Nephron (organoid): ENCODE measurements at regions not wholly inside any gene's neighbourhood (a gene's known extent, or its start where the extent isn't known, plus 50 kb on each side); places are given as distances from the start of the nearest gene placed in this dataset.
A peak's percentile ranks its signal among the peaks of the same experiment; 100 is the strongest.

ENCODE experiments used
- H3K27ac Mint-ChIP-seq, 3 experiments: 2 replicates each; pipeline ENCODE4 v1.8.0; 2020; ENCODE audit warnings: mixed read lengths in 3 of 3, mild to moderate bottlenecking in 2 of 3, moderate library complexity in 1 of 3
- H3K27me3 Mint-ChIP-seq: 2 replicates; pipeline ENCODE4 v1.8.0; 2021; ENCODE audit warnings: low read depth, mild to moderate bottlenecking, moderate library complexity, mixed read lengths
- H3K36me3 Mint-ChIP-seq: 2 replicates; pipeline ENCODE4 v1.8.0; 2020; ENCODE audit warnings: low read depth, mixed read lengths
- H3K4me1 Mint-ChIP-seq: 2 replicates; pipeline ENCODE4 v1.8.0; 2020; ENCODE audit warnings: mixed read lengths
- H3K4me3 Mint-ChIP-seq, 3 experiments: 2 replicates each; pipeline ENCODE4 v1.8.0; 2020; ENCODE audit warnings: mild to moderate bottlenecking in 3 of 3, mixed read lengths in 3 of 3, moderate library complexity in 2 of 3
- H3K9me3 Mint-ChIP-seq: 2 replicates; pipeline ENCODE4 v1.8.0; 2020; ENCODE audit warnings: mixed read lengths
- TF ChIP-seq, protein P1 (sequence below), 3 experiments: fragments of 200-600 bp; sonication (generic); IDR thresholded peaks; one replicate each; pipeline ENCODE4 v1.5.0; 2021; ENCODE audit warnings: antibody characterized with exemption in 3 of 3; ENCODE audit not compliant: unreplicated experiment in 3 of 3

DNA sequence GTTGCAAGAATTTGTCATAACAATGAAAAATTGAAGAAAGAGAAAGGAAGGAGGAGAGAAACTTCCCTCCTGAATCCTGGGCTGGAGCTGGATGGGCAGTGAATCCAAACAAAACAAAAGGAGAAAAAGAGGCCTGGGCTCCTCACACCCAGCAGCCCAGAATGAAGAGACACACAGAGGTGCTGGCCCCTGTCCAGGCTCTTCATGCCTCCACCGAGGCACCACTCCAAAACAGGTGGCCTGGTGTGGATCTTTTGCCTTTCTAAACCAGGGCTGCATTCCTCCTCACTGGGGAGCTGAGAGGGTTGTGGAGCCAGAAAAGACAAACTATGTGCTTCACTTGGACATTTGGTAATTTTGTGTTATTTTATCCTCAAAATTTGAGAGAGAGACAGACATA is 76.0 kb downstream of the FAM124B start:
- no peaks in the 10 kb centered on the region for H3K9me3 Mint-ChIP-seq
- H3K4me1 Mint-ChIP-seq = no peaks in the 10 kb centered on the region
- H3K36me3 Mint-ChIP-seq = no peaks in the 10 kb centered on the region
- TF ChIP-seq, protein P1, sequence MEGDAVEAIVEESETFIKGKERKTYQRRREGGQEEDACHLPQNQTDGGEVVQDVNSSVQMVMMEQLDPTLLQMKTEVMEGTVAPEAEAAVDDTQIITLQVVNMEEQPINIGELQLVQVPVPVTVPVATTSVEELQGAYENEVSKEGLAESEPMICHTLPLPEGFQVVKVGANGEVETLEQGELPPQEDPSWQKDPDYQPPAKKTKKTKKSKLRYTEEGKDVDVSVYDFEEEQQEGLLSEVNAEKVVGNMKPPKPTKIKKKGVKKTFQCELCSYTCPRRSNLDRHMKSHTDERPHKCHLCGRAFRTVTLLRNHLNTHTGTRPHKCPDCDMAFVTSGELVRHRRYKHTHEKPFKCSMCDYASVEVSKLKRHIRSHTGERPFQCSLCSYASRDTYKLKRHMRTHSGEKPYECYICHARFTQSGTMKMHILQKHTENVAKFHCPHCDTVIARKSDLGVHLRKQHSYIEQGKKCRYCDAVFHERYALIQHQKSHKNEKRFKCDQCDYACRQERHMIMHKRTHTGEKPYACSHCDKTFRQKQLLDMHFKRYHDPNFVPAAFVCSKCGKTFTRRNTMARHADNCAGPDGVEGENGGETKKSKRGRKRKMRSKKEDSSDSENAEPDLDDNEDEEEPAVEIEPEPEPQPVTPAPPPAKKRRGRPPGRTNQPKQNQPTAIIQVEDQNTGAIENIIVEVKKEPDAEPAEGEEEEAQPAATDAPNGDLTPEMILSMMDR (IDR thresholded peaks at IDR 0.05; ENCODE audit: unreplicated experiment in 3 of 3) = no peak
- H3K27ac Mint-ChIP-seq = no peak overlapping the region
- peaks cover 13% of the 10 kb centered on the region for H3K27me3 Mint-ChIP-seq
- no peak overlapping the region for H3K4me3 Mint-ChIP-seq

DNA sequence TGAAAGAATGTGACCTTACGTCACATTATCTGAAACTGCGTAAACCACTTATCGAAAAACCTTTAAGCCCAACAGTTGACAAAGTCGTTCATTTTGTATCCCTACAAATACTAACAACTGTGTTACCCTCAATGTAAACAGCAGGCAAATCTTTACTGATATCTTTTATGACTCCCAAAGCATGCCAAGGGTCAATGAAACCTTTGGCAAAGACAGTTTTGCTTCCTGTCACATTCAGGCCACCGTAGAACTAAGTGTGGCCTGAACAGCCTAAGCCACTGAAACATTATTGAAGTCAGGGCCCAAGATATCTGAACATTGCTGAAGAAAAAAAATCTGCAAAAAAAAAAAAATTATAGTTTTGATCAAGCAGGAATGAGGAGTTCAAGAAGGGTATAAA is 77.3 kb downstream of the FAM124B start:
- H3K9me3 Mint-ChIP-seq = no peaks in the 10 kb centered on the region
- no peak overlapping the region for H3K4me3 Mint-ChIP-seq
- TF ChIP-seq, protein P1 (IDR thresholded peaks at IDR 0.05; ENCODE audit: unreplicated experiment in 3 of 3) = no peak
- no peaks in the 10 kb centered on the region for H3K36me3 Mint-ChIP-seq
- H3K27me3 Mint-ChIP-seq = peaks cover 13% of the 10 kb centered on the region
- H3K27ac Mint-ChIP-seq = no peak overlapping the region
- no peaks in the 10 kb centered on the region for H3K4me1 Mint-ChIP-seq

DNA sequence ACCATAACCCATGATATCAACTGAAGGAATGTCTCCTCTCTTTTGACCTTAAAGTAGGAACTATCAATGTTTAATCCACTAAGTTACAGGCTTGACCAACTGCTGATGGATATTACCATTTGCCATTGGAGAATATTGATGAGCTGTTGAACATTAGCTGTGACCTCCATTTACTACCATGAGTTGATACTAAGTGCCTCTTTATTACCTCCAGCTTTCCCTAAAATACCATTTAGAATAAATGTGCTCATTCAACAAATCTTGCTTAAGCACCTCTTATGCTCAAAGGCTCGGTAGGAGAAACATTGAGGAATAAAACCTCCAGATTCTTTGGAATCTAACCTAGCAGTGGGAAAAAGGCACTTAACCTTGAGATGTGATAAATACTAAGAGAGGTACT is 81.2 kb downstream of the FAM124B start:
- no peak overlapping the region for H3K4me3 Mint-ChIP-seq
- peaks cover 6% of the 10 kb centered on the region for H3K27me3 Mint-ChIP-seq
- TF ChIP-seq, protein P1 (IDR thresholded peaks at IDR 0.05; ENCODE audit: unreplicated experiment in 3 of 3) = no peak
- H3K36me3 Mint-ChIP-seq = no peaks in the 10 kb centered on the region
- peaks cover 3% of the 10 kb centered on the region for H3K9me3 Mint-ChIP-seq
- H3K4me1 Mint-ChIP-seq = peaks cover 5% of the 10 kb centered on the region
- H3K27ac Mint-ChIP-seq = peak overlapping the region in 1 of 3 experiments; percentile 74

DNA sequence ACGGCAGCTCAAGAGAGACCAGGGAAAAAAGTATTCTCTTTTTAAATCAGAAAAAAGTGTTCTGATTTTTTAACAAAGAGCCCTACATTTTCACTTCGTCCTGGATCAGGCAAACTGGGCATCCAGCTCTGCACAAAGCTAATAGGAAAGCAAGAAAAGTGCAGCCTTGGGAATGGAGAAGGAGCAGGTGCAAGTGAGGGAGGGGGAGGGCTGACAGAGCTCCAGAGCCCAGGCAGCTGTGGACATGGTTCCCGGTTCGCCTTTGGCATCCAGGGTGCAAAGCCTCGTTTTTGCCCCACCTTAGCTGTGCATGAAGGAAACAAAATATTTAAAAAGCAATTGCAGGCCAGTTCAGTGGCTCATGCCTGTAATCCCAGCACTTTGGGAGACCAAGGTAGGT is 82.2 kb downstream of the FAM124B start:
- Mint-ChIP-seq H3K4me3 (no peak overlapping the region), H3K27me3 (peaks cover 6% of the 10 kb centered on the region), H3K27ac (peak overlapping the region in 1 of 3 experiments; percentile 66), H3K9me3 (peaks cover 3% of the 10 kb centered on the region), H3K4me1 (peaks cover 5% of the 10 kb centered on the region), H3K36me3 (no peaks in the 10 kb centered on the region)
- TF ChIP-seq, protein P1 (IDR thresholded peaks at IDR 0.05; ENCODE audit: unreplicated experiment in 3 of 3) = no peak

DNA sequence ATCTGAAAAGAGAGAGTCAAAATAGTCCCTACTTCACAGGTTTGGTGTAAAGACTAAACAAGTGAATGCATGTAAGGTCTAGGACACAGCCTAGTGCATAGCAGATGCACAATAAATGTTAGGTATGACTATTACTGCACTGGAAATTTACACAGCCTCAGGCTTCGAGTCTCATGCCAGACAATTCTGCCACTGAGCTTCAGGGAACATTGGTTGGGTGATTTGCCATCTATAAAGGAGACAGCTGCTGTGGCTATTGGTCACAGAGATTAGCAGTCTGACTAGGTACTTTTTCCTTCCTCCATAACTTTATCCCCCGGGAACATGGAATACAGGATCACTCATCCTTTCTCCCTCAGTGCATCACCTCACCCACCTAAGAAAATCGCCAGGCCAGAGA is 89.2 kb downstream of the FAM124B start:
- TF ChIP-seq, protein P1 (IDR thresholded peaks at IDR 0.05; ENCODE audit: unreplicated experiment in 3 of 3) = no peak
- H3K27me3 Mint-ChIP-seq = peaks cover 6% of the 10 kb centered on the region
- H3K27ac Mint-ChIP-seq = no peak overlapping the region
- H3K4me3 Mint-ChIP-seq = no peak overlapping the region
- H3K9me3 Mint-ChIP-seq = peaks cover 3% of the 10 kb centered on the region
- H3K4me1 Mint-ChIP-seq = peaks cover 11% of the 10 kb centered on the region
- H3K36me3 Mint-ChIP-seq = no peaks in the 10 kb centered on the region

DNA sequence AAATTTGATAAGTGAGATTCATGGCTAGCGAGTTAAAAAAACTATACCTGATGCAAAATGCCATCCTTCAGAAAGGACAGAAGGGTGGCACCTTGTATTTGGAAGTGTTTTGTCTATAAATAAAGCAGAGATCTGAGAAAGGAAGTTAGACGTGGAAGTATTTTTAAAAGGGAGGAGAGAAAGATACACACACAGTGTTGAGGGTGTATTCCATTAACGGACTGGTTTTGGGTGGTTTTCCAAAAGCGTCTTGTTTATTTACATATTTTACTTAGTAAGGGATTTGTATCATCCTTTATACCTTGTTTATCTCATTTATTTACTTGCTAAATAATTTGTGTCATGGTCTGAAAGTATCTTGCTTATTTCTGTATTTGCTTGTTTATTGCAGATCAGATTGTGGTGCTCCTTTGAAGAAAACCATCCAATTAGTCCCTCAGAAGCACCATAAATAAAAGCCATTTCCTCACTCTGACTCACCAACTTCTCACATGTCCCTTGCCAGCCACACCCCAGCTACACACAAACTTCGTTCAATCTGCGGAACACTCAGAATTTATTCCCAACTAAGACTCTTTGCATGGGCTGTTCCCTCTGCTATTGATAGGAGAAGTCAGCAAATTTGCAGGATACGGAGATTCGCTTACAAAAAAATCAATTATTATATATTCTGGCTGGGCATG is 90.8 kb downstream of the FAM124B start:
- Mint-ChIP-seq H3K4me3 (no peak overlapping the region), H3K4me1 (peaks cover 6% of the 10 kb centered on the region), H3K36me3 (no peaks in the 10 kb centered on the region), H3K27ac (peak overlapping the region in 1 of 3 experiments; percentile 8), H3K27me3 (peaks cover 6% of the 10 kb centered on the region), H3K9me3 (peaks cover 3% of the 10 kb centered on the region)
- TF ChIP-seq, protein P1 (IDR thresholded peaks at IDR 0.05; ENCODE audit: unreplicated experiment in 3 of 3) = no peak
